ENCODE measurements at regions not wholly inside any gene's neighbourhood (a gene's known extent, or its start where the extent isn't known, plus 50 kb on each side); places are given as distances from the start of the nearest gene placed in this dataset.

GRCh38 chr4:18686338-18687037 lies 664.9 kb upstream of the LCORL start:
- Histone ChIP-seq H3K27me3 (no peaks in the 10 kb centered on the region), H3K27ac (no peak overlapping the region), H3K36me3 (no peaks in the 10 kb centered on the region), H3K4me3 (no peak overlapping the region), H3K4me1 (peaks cover 3 to 19% (median 5%) of the 10 kb centered on the region in 3 donors), H3K9me3 (no peaks in the 10 kb centered on the region)
- ATAC-seq = no peak
- TF ChIP-seq CTCF (IDR thresholded peaks at IDR 0.05) (no peak), EP300 (IDR thresholded peaks at IDR 0.05) (no peak), POLR2A (IDR thresholded peaks at IDR 0.05) (no peak), POLR2AphosphoS5 (IDR thresholded peaks at IDR 0.05) (no peak)
- 23 to 54% methylated on average over 4 to 7 of the region's 7 CpGs for WGBS, 2 donors (ENCODE audit: low coverage in 1 of 2)

GRCh38 chr4:18684932-18685331 lies 663.4 kb upstream of the LCORL start:
- Histone ChIP-seq H3K27ac (no peak overlapping the region), H3K27me3 (no peaks in the 10 kb centered on the region), H3K4me1 (peaks cover 3 to 18% (median 5%) of the 10 kb centered on the region in 3 donors), H3K4me3 (no peak overlapping the region), H3K36me3 (no peaks in the 10 kb centered on the region), H3K9me3 (no peaks in the 10 kb centered on the region)
- no peak for TF ChIP-seq EP300 (IDR thresholded peaks at IDR 0.05)
- no peak for TF ChIP-seq POLR2A (IDR thresholded peaks at IDR 0.05)
- TF ChIP-seq POLR2AphosphoS5 (IDR thresholded peaks at IDR 0.05) = no peak
- TF ChIP-seq CTCF (IDR thresholded peaks at IDR 0.05) = no peak
- ATAC-seq = no peak
- WGBS, 2 donors (ENCODE audit: low coverage in 1 of 2) = 67 to 100% methylated on average over 2 to 4 of the region's 4 CpGs

GRCh38 chr4:18676526-18676915 lies 655.0 kb upstream of the LCORL start:
- no peak for ATAC-seq
- Histone ChIP-seq H3K27me3 (no peaks in the 10 kb centered on the region), H3K4me3 (no peak overlapping the region), H3K9me3 (no peaks in the 10 kb centered on the region), H3K36me3 (no peaks in the 10 kb centered on the region), H3K27ac (no peak overlapping the region), H3K4me1 (no peaks in the 10 kb centered on the region)
- 67% methylated on average over 4 of the region's 4 CpGs for WGBS, 2 donors (ENCODE audit: low coverage in 1 of 2)
- TF ChIP-seq EP300 (IDR thresholded peaks at IDR 0.05) (no peak), POLR2A (IDR thresholded peaks at IDR 0.05) (no peak), POLR2AphosphoS5 (IDR thresholded peaks at IDR 0.05) (no peak), CTCF (IDR thresholded peaks at IDR 0.05) (no peak)

- H3K9me3 ChIP-seq = no peaks in the 10 kb centered on the region
- 83 to 100% methylated on average over 3 to 4 of the region's 4 CpGs for WGBS, 2 donors (ENCODE audit: low coverage in 1 of 2)
- no peak overlapping the region for H3K4me3 ChIP-seq
- H3K4me1 ChIP-seq = no peaks in the 10 kb centered on the region
- no peak overlapping the region for H3K27ac ChIP-seq
- no peaks in the 10 kb centered on the region for H3K36me3 ChIP-seq
- ATAC-seq = no peak
- no peak for TF ChIP-seq CTCF (IDR thresholded peaks at IDR 0.05)
- TF ChIP-seq POLR2AphosphoS5 (IDR thresholded peaks at IDR 0.05) = no peak
- TF ChIP-seq EP300 (IDR thresholded peaks at IDR 0.05) = no peak
- no peak for TF ChIP-seq POLR2A (IDR thresholded peaks at IDR 0.05)
- H3K27me3 ChIP-seq = no peaks in the 10 kb centered on the region
These were observed 654.3 kb upstream of the LCORL start for GRCh38 chr4:18675586-18676525.
